HCT116 (cell line): ENCODE measurements at regions not wholly inside any gene's neighbourhood (a gene's known extent, or its start where the extent isn't known, plus 50 kb on each side); places are given as distances from the start of the nearest gene placed in this dataset.

Source experiments
- ATAC-seq: fragments of 200-7000 bp; cut with Tn5 transposase; 2 replicates; pipeline ENCODE4 v1.9.1; 2020; ENCODE audit warnings: mild to moderate bottlenecking, moderate library complexity
- BruUV-seq: library from RNA; stranded (reverse); fragments of 400-500 nt; replicated peaks from 2 replicates; lab custom pipeline; 2021; lab: Mats Ljungman, UMichigan
- CTCF ChIA-PET: fragments of 300-600 bp; sonication (Branson Sonifier 250); formaldehyde crosslinking; loops from one replicate; lab custom pipeline; 2021; ENCODE audit warnings: antibody characterized with exemption; lab: Charles Lee
- POLR2A ChIA-PET: fragments of 300-600, 350-600 bp; sonication (Branson Sonifier 250); formaldehyde crosslinking; loops from one replicate; lab custom pipeline; 2021; ENCODE audit warnings: antibody characterized with exemption; lab: Charles Lee
- RAD21 ChIA-PET, 2 experiments: fragments of 300-600 bp; sonication (Branson Sonifier 250); formaldehyde crosslinking; loops; one replicate each; lab custom pipeline; 2023; ENCODE audit warnings: low total read pairs in 2 of 2; ENCODE audit not compliant: uncharacterized antibody in 2 of 2, unreplicated experiment in 2 of 2, low non-redundant PET in 1 of 2; lab: Charles Lee
- DNase-seq: peaks from one replicate; pipeline ENCODE4 v3.0.0-alpha.2; 2010; ENCODE audit warnings: low read depth, low spot score
- H2AFZ ChIP-seq: fragments of 200-600 bp; shearing (Covaris generic), sonication (generic); 2 replicates; pipeline ENCODE4 v1.6.1; 2017; ENCODE audit warnings: low read depth, mixed run types, mixed read lengths, antibody characterized with exemption, low read length; ENCODE audit not compliant: poor library complexity, severe bottlenecking
- H3K27ac ChIP-seq: 2 replicates; pipeline ENCODE4 v1.5.1; 2012; ENCODE audit warnings: low read depth, low read length
- H3K27me3 ChIP-seq: fragments of 200-600 bp; sonication (generic); 2 replicates; pipeline ENCODE4 v1.6.1; 2016; ENCODE audit warnings: mixed run types, low read length, mixed read lengths; ENCODE audit not compliant: insufficient read depth
- H3K36me3 ChIP-seq, 2 experiments: fragments of 200-500 bp in 1 of 2; fragments of 200-600 bp in 1 of 2; sonication (Bioruptor generic) in 1 of 2; sonication (generic) in 1 of 2; 2 replicates each; pipeline versions ENCODE4 v1.5.1 to v1.6.1; 2014 to 2016; ENCODE audit warnings: low read length in 2 of 2, inconsistent platforms in 1 of 2, mixed read lengths in 1 of 2, mixed run types in 1 of 2; ENCODE audit not compliant: insufficient read depth in 2 of 2, control insufficient read depth in 1 of 2
- H3K4me1 ChIP-seq, 2 experiments: fragments of 200-600 bp in 1 of 2; sonication (generic) in 1 of 2; 2 replicates each; pipeline versions ENCODE4 v1.5.1 to v1.6.1; 2012 to 2017; ENCODE audit warnings: low read length in 2 of 2, inconsistent platforms in 1 of 2, mild to moderate bottlenecking in 1 of 2, mixed read lengths in 1 of 2, mixed run types in 1 of 2, moderate library complexity in 1 of 2; ENCODE audit not compliant: insufficient read depth in 2 of 2, control insufficient read depth in 1 of 2
- H3K4me2 ChIP-seq: fragments of 200-600 bp; sonication (generic); 2 replicates; pipeline ENCODE4 v1.6.1; 2017; ENCODE audit warnings: mixed run types, low read length, mixed read lengths
- H3K4me3 ChIP-seq, 2 experiments: fragments of 200-600 bp in 1 of 2; sonication (generic) in 1 of 2; replicated peaks in 1 of 2; 2 replicates each; pipeline ENCODE4 v1.5.1; 2011 to 2016; ENCODE audit warnings: low read length in 2 of 2, control low read depth in 1 of 2, low read depth in 1 of 2, mild to moderate bottlenecking in 1 of 2, mixed read lengths in 1 of 2, mixed run types in 1 of 2
- H3K79me2 ChIP-seq: fragments of 200-600 bp; sonication (generic); 2 replicates; pipeline ENCODE4 v1.6.1; 2017; ENCODE audit warnings: mild to moderate bottlenecking, mixed run types, low read length, moderate library complexity, mixed read lengths; ENCODE audit not compliant: insufficient read depth
- H3K9ac ChIP-seq: fragments of 200-600 bp; sonication (generic); 2 replicates; pipeline ENCODE4 v1.6.1; 2016; ENCODE audit warnings: low read length, mixed read lengths
- H3K9me2 ChIP-seq: fragments of 200-600 bp; sonication (generic), shearing (Covaris generic); 2 replicates; pipeline ENCODE4 v1.6.1; 2017; ENCODE audit warnings: mixed run types, mild to moderate bottlenecking, moderate library complexity; ENCODE audit not compliant: insufficient read depth
- H3K9me3 ChIP-seq, 2 experiments: fragments of 200-500 bp in 1 of 2; fragments of 200-600 bp in 1 of 2; sonication (Bioruptor generic) in 1 of 2; sonication (generic) in 1 of 2; 2 replicates each; pipeline ENCODE4 v1.6.1; 2014 to 2017; ENCODE audit warnings: low read length in 2 of 2, mixed read lengths in 2 of 2, inconsistent platforms in 1 of 2, low read depth in 1 of 2, mild to moderate bottlenecking in 1 of 2, mixed run types in 1 of 2, moderate library complexity in 1 of 2; ENCODE audit not compliant: control insufficient read depth in 1 of 2, insufficient read depth in 1 of 2
- H4K20me1 ChIP-seq: fragments of 200-600 bp; sonication (generic), shearing (Covaris generic); 2 replicates; pipeline ENCODE4 v1.6.1; 2017; ENCODE audit warnings: mixed run types, mild to moderate bottlenecking, moderate library complexity; ENCODE audit not compliant: insufficient read depth
- ATF3 ChIP-seq: IDR thresholded peaks from 2 replicates; pipeline ENCODE4 v1.6.1; 2012
- CBX3 ChIP-seq: IDR thresholded peaks from 2 replicates; pipeline ENCODE4 v1.6.1; 2012; ENCODE audit warnings: low read depth
- CEBPB ChIP-seq: IDR thresholded peaks from 2 replicates; pipeline ENCODE4 v1.6.1; 2012; ENCODE audit warnings: low read depth
- CTCF ChIP-seq, 3 experiments: fragments of 200-600 bp in 1 of 3; sonication (generic) in 1 of 3; IDR thresholded peaks in 2 of 3; conservative IDR thresholded peaks in 1 of 3; 2 replicates each; pipeline ENCODE4 v1.5.1; 2012 to 2017; ENCODE audit warnings: low read depth in 2 of 3, low read length in 2 of 3, antibody characterized with exemption in 1 of 3, borderline replicate concordance in 1 of 3, control low read depth in 1 of 3, mild to moderate bottlenecking in 1 of 3, mixed read lengths in 1 of 3, mixed run types in 1 of 3, moderate library complexity in 1 of 3; ENCODE audit not compliant: insufficient read depth in 1 of 3
- EZH2phosphoT487 ChIP-seq: fragments of 200-600 bp; IDR thresholded peaks from 2 replicates; pipeline ENCODE4 v1.6.1; 2018; ENCODE audit warnings: antibody characterized with exemption, borderline replicate concordance
- MAX ChIP-seq: IDR thresholded peaks from 2 replicates; pipeline ENCODE4 v1.6.1; 2012
- POLR2AphosphoS5 ChIP-seq: IDR thresholded peaks from 2 replicates; pipeline ENCODE4 v1.6.1; 2011; ENCODE audit warnings: mild to moderate bottlenecking, low read depth, low read length, moderate library complexity
- REST ChIP-seq: IDR thresholded peaks from 2 replicates; pipeline ENCODE4 v1.6.1; 2012; ENCODE audit warnings: low read depth
- SIN3A ChIP-seq: IDR thresholded peaks from 2 replicates; pipeline ENCODE4 v1.6.1; 2012; ENCODE audit warnings: low read depth
- SP1 ChIP-seq: IDR thresholded peaks from 2 replicates; pipeline ENCODE4 v1.6.1; 2012; ENCODE audit warnings: low read depth
- TCF7L2 ChIP-seq: IDR thresholded peaks from 2 replicates; pipeline ENCODE4 v1.7.0; 2011; ENCODE audit warnings: borderline replicate concordance, inconsistent platforms; ENCODE audit not compliant: insufficient read depth, insufficient read length; ENCODE audit errors: extremely low read depth
- intact Hi-C: fragments of 100-400 bp; cut with micrococcal nuclease; formaldehyde crosslinking; loops from 2 replicates; pipeline ENCODE4 v1.10.0; 2022

- Histone ChIP-seq H3K4me3 (no peak overlapping the region), H3K27ac (no peak overlapping the region), H3K9ac (no peak overlapping the region), H3K9me3 (no peaks in the 10 kb centered on the region), H3K4me1 (no peaks in the 10 kb centered on the region), H3K36me3 (no peaks in the 10 kb centered on the region), H3K4me2 (no peak overlapping the region), H2AFZ (no peak overlapping the region), H3K27me3 (no peaks in the 10 kb centered on the region), H3K79me2 (no peaks in the 10 kb centered on the region)
- no peak for ATAC-seq
- POLR2A ChIA-PET = no interaction called here
- RAD21 ChIA-PET = no interaction called here
- CTCF ChIA-PET = no interaction called here
- no peak for DNase-seq
- TF ChIP-seq CTCF (IDR thresholded peaks at IDR 0.05 in 2 of 3, conservative IDR thresholded peaks at IDR 0.05 in 1 of 3; ENCODE audit: borderline replicate concordance in 1 of 3, insufficient read depth in 1 of 3, low read depth in 2 of 3, low read length in 2 of 3) = no peak
- TF ChIP-seq SP1 = no peak
- no peak for TF ChIP-seq EZH2phosphoT487
- TF ChIP-seq TCF7L2 = no peak
- no peak for TF ChIP-seq SIN3A
- TF ChIP-seq CEBPB = no peak
- no peak for TF ChIP-seq POLR2AphosphoS5
- TF ChIP-seq, all 23 proteins: peak for 0
- no peaks in the 10 kb centered on the region for H3K9me2 ChIP-seq
- no TSS peak for BruUV-seq
- intact Hi-C loops = no loop called here
- no peaks in the 10 kb centered on the region for H4K20me1 ChIP-seq
Observed at GRCh38 chr9:7739595-7739994, 60.0 kb downstream of the DMAC1 start.

- Histone ChIP-seq H3K9ac (no peak overlapping the region), H3K4me1 (no peaks in the 10 kb centered on the region), H3K4me2 (no peak overlapping the region), H2AFZ (no peak overlapping the region), H3K36me3 (no peaks in the 10 kb centered on the region), H3K27ac (no peak overlapping the region), H3K27me3 (no peaks in the 10 kb centered on the region), H3K79me2 (no peaks in the 10 kb centered on the region), H3K9me3 (no peaks in the 10 kb centered on the region), H4K20me1 (no peaks in the 10 kb centered on the region), H3K9me2 (no peaks in the 10 kb centered on the region), H3K4me3 (no peak overlapping the region)
- POLR2A ChIA-PET = no interaction called here
- ATAC-seq (no peak), DNase-seq (no peak)
- RAD21 ChIA-PET = no interaction called here
- intact Hi-C loops = no loop called here
- no TSS peak for BruUV-seq
- CTCF ChIA-PET = no interaction called here
- no peak for TF ChIP-seq CBX3
- no peak for TF ChIP-seq ATF3
- TF ChIP-seq SP1 = no peak
- TF ChIP-seq REST = no peak
- no peak for TF ChIP-seq MAX
- no peak for TF ChIP-seq POLR2AphosphoS5
- TF ChIP-seq CTCF (IDR thresholded peaks at IDR 0.05 in 2 of 3, conservative IDR thresholded peaks at IDR 0.05 in 1 of 3; ENCODE audit: borderline replicate concordance in 1 of 3, insufficient read depth in 1 of 3, low read depth in 2 of 3, low read length in 2 of 3) = no peak
Observed at GRCh38 chr9:7735311-7735710, 64.3 kb downstream of the DMAC1 start.
